HG03159 (cell line): ENCODE measurements at regions not wholly inside any gene's neighbourhood (a gene's known extent, or its start where the extent isn't known, plus 50 kb on each side); places are given as distances from the start of the nearest gene placed in this dataset.

ENCODE experiments used
- ATAC-seq: cut with Tn5 transposase; IDR thresholded peaks from one replicate; pipeline ENCODE4 v1.9.1; 2021; ENCODE audit warnings: mild to moderate bottlenecking, moderate library complexity; ENCODE audit not compliant: unreplicated experiment

DNA sequence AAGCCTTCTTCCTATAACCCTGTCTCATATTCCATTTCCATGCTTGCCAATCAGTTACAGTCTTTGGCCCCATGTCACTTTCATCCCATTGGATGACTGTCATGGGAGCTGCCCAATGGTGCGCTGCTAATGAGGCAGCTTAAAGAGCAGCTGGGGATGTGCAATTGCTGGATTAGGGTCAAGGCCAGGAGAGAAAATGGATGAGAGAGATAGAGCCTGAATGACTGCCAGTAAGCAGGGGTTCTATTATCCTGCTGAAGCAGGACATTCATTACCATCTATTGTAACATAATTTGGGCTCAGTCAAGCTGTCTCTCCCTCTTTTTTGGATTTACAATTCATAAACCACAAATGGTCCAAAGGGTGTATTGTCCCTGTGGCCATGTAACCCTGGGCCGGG, 909.0 kb downstream of the CENPC start:
- ATAC-seq = no peak

- ATAC-seq = no peak
Observed at GRCh38 chr4:66633477-66633876, 911.8 kb downstream of the CENPC start.

- no peak for ATAC-seq
Observed at GRCh38 chr4:66629927-66630326, 915.4 kb downstream of the CENPC start.

DNA sequence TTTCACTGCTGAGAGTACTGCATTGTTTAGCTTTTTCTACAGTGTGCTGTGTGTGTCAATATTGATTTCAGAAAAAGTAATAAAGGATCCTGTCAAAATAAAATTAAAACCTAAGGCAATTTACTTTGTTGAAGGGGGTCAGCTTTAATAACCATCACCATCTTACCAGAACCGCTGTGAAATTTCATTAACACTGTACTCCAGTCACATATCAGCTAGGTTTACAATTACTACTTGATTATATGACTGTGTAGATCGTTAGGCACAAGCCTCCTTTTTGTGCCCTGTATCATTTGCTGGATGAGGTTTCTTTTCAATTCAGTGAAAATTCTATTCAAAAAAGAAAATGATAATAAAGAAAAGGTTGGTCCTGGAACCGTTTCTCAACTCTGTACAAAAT, 917.2 kb downstream of the CENPC start:
- ATAC-seq = no peak

DNA sequence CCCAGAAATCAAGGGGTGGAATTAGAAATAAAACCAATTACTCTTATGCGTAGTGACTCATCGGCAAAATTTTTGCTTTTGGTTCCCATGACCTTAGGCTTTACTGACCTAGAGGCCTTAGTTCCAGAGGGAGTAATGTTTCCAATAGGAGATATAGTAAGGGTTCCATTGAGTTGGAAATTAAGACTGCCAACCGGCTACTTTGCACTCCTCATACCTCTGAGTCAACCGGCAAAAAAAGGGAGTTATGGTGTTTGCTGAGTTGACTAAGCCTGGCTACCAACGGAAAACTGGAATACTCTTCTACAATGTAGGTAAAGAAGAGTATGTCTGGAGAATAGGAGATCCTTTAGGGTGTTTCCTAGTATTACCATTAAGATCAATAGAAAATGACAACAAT, 919.8 kb downstream of the CENPC start:
- ATAC-seq = no peak

DNA sequence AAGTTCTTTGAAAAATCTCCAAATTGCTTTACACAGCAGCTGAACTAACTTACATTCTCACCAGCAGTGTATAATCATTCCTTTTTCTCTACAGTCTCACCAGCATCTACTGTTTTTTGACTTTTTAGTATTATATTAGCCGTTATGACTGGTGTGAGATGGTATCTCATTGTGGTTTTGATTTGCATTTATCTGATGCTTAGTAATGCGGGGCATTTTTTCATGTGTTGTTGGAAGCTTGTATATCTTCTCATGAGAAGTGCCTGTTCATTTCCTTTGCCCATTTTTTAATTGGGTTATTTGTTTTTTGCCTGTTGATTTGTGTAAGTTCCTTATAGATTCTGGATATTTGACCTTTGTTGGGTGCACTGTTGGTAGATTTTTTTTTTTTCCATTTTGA, 931.7 kb downstream of the CENPC start:
- ATAC-seq = no peak

DNA sequence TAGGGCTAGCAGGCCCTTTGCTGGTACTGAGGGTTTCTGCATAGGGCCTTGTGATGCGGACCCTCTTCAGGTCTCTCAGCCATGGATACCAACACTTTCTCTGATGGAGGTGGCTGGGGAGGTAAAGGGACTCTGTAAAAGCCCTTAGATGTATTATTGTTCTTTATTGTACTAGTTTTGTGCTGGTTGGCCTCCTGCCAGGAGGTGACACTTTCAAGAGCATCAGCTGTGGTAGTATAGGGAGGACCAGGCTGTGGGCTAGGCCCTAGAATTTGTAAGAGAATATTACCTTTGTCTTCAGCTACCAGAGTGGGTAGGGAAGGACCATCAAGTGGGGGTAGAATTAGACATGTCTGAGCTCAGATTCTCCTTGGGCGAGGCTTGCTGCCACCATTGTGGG, 936.3 kb downstream of the CENPC start:
- ATAC-seq = no peak

GRCh38 chr4:66606908-66607307, 936.6 kb upstream of the EPHA5 start:
- ATAC-seq = no peak

GRCh38 chr4:66606215-66606614, 935.9 kb upstream of the EPHA5 start:
- no peak for ATAC-seq

DNA sequence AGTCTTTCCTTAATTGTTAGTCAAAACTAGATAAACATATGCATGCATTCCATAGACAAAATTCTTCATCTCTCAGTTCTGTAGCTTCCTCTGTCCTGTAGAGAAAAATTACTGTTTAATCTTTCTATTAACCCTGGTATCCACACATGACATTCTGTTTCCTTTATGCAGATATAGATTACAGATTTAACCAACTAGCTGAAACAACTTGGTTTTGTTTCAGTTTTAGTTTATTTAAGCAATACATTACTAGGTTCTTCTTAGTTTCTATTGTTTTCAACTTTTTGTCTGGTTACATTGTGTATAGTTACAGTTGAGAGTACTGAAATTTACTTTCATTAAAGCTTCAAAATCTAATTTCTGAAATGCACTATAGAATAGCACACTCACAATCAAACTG, 933.9 kb upstream of the EPHA5 start:
- no peak for ATAC-seq

DNA sequence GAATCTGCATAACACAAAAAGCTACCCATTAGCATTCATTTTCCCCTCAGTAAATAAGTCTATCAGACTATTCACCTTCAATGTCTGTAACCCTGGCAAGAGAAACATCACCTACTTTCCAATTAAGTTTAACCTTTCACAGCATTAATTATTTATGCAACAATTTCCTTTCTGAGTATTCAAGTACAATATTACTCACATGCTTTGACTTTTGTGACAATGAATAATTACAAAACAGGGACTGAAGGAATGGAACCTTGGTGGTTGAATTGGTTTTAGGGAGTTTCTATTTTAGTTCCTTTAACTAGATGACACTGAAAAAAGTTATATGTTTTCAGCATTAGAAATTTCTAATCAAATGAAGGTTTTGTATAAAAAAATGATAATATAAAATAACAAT, 932.3 kb upstream of the EPHA5 start:
- no peak for ATAC-seq

GRCh38 chr4:66591968-66592367, 921.7 kb upstream of the EPHA5 start:
- no peak for ATAC-seq

DNA sequence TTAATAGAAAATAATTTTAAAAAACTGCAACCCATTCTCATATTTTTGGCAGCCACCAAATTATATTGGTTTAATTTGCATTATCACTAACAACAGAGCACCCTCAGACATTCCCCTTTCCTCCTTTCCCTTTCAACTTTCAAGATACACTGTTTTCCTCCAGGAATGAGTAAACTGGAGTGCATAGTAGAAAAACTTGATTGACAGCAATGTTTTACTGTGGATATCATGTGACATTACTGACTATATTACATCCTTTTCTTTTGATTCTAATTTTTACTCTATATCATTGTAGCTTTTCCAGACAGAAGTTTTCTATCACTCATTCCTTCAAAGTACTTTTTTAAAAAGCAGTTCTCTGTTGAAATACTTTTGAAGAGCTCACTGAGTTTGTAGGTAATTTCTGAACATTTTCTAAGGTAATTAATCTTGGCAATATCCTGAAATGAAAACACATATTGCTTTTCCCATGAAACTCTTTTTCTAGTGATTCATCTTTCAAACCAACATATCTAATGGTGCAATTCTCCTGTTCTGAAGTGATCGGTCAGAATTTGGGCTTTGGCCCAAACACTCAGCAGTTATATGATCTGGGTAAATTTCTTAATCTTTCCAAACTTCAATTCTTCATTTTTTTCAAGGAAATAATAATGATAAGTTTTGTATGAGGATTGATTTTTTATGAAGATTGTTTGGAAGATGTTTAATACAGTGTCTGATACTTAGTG, 920.4 kb upstream of the EPHA5 start:
- no peak for ATAC-seq

DNA sequence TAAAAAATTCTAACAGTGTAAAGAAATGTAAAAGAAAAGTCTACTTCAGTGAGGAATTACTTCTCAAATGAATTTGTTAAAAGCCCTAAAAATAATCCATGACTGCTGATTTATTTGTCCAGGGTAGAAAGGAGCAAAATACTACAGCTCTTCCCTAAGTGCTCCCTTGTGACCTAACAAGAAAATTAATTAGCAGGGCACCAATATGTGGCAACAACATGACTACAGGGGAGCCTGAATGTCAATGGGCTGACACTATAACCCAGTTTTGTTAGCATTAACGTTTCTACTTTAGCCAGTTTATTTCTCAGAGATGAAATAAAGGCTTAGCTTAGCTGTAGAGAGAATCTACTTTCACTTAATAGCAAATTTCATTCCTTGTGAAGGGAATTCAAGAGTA, 918.9 kb upstream of the EPHA5 start:
- no peak for ATAC-seq

DNA sequence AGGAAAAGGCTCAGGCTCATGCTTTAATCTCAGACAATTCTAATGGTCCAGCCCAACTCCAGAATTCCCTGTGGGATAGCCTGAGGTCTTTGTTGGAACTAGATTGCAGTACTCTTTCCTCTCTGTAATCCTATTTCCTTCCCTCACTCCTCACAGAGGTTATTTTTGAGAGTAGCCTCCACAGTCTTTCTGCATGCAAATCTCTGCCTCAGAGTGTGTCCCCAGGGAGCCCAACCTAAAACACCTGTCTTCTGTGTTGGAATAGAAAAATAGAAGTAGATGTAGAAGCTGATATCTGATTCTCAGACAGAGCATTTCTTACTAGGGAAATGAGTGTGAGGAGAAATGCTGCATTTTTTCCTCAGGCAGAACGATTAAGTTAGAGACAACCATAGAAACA, 915.5 kb upstream of the EPHA5 start:
- ATAC-seq = no peak

DNA sequence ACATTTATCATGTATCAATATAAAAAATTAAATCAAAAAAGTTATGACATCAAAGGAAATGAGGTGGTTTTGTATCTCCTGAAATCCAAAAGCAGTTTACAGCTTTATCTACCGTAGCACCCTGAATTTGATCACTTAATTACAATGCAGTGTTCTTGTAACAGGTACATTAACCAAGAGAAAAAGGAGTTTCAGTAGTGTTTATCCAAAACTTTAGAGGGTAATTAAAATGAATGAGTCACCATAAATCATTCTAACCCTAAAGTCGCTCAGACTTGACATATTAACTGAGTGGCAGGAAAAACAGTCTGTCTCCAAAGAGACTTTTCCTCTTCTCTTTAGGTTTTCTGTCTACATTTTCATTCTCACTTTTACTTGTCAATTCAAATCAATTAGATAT, 907.6 kb upstream of the EPHA5 start:
- ATAC-seq = no peak

- ATAC-seq = no peak
Observed at GRCh38 chr4:66575008-66575696, 904.9 kb upstream of the EPHA5 start.

DNA sequence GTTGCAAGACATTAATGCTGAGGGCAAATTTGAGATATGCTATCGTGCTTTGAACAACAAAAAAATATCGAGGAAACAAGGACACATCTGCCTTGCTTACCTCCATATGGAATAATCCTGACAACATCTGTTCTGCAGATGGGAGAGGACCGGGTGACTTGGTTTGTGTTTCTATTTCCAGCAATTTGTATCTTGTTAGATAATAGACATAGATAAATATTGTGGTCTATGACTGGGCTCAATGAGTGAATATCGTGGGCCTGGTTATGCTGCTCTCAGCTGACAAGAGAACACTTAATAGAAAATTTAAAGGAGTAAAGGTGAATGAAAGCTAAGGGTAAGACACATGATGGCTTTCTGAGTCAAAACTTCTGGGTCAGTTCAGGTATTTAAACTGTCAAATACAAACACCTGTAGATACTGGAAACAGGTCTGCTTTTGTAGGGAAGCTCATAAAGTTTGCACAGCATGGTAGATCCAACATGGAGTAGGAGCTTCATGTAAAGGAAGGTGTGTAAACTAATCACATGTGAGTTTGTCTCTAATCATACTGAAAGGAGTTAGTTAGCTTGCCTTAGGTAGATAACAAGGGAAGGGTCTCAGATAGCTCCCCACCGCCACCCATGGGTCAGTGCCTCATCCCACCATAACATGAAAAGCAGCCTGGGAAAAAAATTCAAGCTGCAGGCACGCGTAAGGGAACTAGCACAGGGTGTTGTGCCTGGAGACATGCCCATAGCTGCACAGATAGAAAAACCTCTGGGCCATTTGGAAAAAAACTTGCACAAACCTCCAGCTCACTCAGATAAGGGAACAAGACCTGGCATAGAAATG, 904.1 kb upstream of the EPHA5 start:
- ATAC-seq = no peak

DNA sequence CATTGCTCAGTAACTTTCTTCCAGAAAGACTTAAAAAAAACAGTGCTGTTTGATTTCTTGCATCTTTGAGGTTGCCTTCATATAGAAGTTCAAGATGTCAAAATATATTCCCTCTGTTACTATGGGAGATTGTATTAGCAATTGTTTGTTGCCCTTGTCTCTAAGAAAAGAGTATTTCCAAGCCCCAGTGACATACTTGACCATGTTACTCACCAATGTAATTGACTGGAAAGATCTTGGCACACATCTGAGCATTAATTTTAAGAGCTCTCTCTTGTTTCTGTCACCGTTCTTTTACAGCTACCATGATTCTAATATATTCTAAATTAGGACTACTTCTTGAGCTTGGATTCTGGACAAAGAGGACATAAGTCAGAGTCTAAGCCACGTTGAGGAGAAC, 902.7 kb upstream of the EPHA5 start:
- ATAC-seq = no peak

- no peak for ATAC-seq
Observed at GRCh38 chr4:66571145-66571695, 900.9 kb upstream of the EPHA5 start.

GRCh38 chr4:66569228-66569627, 898.9 kb upstream of the EPHA5 start:
- ATAC-seq = no peak

- ATAC-seq = no peak
Observed at GRCh38 chr4:66568431-66568830, 898.1 kb upstream of the EPHA5 start.
